Uterus (tissue), 2 donors: ENCODE measurements at regions not wholly inside any gene's neighbourhood (a gene's known extent, or its start where the extent isn't known, plus 50 kb on each side); places are given as distances from the start of the nearest gene placed in this dataset.

Experiments used
- CTCF ChIP-seq, 4 experiments: fragments of 200-600 bp in 2 of 4; fragments of 450-650 bp in 2 of 4; sonication (generic) in 2 of 4; IDR thresholded peaks; one replicate each; pipeline ENCODE4 v1.5.1; 2016 to 2019; ENCODE audit warnings: antibody characterized with exemption in 4 of 4, mild to moderate bottlenecking in 2 of 4, moderate library complexity in 1 of 4
- POLR2A ChIP-seq, 2 donors: fragments of 450-650 bp; IDR thresholded peaks; one replicate each; pipeline ENCODE4 v1.6.1; 2016; ENCODE audit warnings: antibody characterized with exemption in 2 of 2, mild to moderate bottlenecking in 1 of 2, moderate library complexity in 1 of 2

- no peak for TF ChIP-seq CTCF (IDR thresholded peaks at IDR 0.05)
- no peak for TF ChIP-seq POLR2A (IDR thresholded peaks at IDR 0.05)
These were observed 71.4 kb downstream of the BMP4 start for GRCh38 chr14:53885136-53885640.
